ENCODE measurements at regions not wholly inside any gene's neighbourhood (a gene's known extent, or its start where the extent isn't known, plus 50 kb on each side); places are given as distances from the start of the nearest gene placed in this dataset.

- TF ChIP-seq CTCF (IDR thresholded peaks at IDR 0.05; ENCODE audit: low read depth, low read length, poor library complexity, severe bottlenecking) (no peak), EZH2phosphoT487 (IDR thresholded peaks at IDR 0.05; ENCODE audit: borderline replicate concordance, low read length) (no peak)
These were observed 633.5 kb downstream of the BCOR start for GRCh38 chrX:39464253-39464652.

Measured in DOHH2 (cell line).